HG03066 (cell line): ENCODE measurements at regions not wholly inside any gene's neighbourhood (a gene's known extent, or its start where the extent isn't known, plus 50 kb on each side); places are given as distances from the start of the nearest gene placed in this dataset.

Source experiments
- ATAC-seq: cut with Tn5 transposase; IDR thresholded peaks from one replicate; pipeline ENCODE4 v1.9.1; 2021; ENCODE audit warnings: low read depth; ENCODE audit not compliant: unreplicated experiment

DNA sequence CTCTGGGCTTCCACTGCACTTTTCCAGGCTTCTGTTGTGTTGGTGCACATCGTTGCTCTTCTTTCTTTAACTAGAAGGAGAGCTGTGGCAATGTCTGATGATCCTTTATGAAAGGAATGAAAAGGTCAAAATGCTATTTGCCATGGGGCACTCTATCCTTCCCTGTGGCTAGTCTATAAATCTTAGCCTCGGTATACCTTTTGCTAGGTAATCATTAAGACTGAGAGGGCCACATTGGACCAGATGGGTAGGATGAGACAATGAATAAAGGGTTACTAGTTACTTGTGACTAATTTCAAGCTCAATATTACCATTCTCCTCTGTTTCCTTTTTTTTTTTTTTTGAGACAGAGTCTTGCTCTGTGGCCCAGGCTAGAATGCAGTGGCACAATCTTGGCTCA, 89.4 kb upstream of the C1orf87 start:
- no peak for ATAC-seq

DNA sequence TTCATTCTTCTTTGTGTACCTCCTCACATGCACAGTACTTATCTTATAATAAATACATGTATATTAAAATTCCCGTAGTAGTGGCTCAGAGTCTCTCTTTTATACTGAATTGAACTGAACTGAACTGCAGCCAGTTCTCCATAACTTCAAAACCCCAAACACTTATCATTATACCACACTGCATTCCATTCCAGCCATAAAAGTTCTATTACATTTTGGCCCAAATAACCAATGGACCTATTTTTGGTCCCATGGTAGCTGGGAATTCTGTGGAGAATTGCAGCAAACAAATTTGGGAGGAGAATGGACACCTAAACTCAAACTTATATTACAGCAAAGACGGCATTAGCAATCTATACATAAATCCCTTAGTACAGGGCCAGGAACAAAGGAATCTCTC, 86.6 kb upstream of the C1orf87 start:
- no peak for ATAC-seq

DNA sequence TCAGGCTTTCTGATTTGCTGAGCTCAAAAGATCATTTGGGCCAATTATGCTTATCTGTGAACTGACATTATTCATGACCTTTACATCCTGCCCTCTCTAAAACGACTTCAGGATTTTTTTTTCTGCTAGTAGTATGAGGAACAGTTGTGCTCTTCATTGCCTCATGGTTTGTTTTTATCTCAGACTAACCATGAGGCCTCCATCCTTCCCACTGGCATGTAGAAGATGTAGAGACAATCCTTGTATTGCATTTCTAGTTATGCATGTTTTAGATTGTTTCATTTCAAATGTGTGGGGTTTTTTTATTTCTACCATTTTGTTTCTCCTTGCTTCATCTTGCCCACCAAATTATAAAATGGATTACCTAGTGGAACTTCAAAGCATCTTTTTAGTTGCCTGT, 82.8 kb upstream of the C1orf87 start:
- no peak for ATAC-seq

DNA sequence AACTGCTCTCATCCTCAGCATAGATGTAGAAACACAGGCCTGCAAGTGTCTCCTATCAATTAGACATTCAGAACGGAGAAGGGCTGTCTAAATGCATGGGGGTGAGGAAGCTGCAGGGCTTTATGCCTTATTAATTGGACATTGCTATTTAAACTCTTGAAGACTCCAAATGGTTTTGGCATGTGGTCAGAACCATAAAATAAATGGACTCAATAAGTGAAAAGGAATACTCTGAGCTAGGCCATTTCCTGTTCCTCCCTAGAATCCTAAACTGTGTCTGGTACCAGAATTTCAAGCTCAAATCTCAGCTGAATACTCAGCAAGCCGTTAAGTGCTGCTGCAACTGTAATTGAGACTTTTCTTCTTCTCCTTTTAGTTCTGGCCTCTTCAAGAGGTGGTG, 80.4 kb upstream of the C1orf87 start:
- ATAC-seq, result no peak

DNA sequence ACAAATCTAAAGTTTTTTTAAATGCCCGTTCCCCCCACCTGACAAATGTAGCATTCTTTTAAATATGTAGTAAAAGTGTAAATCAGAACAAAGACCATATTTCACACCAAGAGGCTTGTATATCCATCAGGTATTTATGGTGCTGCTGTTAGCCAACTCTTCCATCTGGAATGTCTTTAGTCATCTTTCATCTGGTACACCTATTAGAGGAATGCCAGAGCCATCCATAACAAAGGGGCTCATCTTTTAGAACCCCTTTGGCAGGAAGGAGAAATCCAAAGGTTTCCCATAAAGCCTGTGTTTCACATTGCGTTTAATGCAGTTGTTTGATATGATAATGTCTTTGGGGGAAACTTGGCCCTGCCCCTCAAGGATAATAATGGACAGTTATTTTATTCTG, 79.3 kb upstream of the C1orf87 start:
- ATAC-seq, result no peak

DNA sequence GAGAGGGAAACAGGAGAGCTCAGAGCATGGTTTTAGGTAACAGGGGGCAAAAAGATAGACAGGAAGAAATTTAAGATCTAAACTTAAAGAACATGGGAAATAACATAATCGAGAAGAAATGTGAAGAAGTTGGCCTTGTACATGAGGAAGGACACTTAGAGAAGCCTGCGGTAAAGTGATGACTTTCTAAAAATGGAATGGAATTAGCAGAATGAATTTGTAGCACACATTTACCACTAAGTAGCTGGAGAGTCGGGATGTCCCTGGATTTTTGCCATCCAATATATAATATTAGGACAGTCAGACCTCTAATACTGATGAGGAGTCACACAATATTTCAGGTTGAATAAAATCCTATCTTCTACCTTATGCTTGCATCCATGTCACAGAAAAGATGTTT, 77.7 kb upstream of the C1orf87 start:
- ATAC-seq, result no peak

DNA sequence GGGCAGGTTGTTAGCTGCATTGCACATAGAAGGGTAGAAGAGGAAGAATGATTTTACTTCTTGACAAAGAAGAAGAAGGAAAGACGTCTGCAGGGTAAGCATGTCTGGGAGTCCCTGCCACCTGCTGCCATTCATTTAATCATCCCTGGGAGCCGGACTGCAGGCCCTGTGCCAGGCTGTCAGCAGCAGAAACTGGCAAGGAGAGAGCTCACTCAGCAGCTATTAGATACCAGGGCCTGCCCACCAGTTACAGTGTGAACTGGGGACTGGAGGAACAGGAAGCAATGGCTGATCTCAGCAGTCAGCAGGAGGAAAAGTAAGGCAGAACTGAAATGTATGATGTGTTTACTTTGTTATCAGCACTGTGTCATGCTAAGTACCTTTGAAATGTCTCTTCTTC, 75.7 kb upstream of the C1orf87 start:
- ATAC-seq, result no peak

DNA sequence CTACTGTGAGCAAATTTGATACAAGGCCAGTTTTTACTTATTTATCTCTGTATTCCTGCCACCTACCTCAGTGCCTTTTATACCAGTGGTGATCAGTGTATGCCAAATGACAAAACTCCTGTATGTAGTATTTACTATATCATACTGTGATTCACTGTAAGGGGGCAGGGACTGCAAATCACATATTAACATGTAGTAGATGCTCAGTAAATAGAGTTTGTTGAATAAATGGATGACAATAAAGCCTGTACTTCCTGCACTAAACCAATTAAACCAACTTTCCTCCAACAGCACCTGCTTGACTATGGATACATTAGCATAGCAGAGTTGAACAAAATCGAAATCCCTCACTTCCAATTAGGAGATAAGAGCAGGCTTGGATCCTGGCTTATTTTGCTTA, 73.3 kb upstream of the C1orf87 start:
- ATAC-seq, result no peak

DNA sequence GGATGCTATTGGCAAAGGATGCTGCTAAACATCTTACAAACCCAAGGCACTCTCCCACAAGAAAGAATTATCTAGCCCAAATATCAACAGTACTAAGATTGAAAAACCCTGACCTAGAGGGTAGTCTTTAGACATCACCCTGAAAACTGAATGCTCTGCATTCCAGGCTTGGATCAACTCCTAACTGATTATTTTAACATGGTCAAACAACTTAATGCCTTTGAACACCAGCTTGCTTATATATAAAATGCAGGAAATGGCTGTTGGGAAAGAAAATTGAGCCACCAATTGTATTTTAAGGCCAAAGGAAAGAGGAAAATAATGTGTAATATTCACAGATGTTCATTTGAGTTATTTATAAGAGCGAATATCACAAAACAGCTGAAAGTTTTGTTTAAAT, 72.2 kb upstream of the C1orf87 start:
- ATAC-seq, result no peak

DNA sequence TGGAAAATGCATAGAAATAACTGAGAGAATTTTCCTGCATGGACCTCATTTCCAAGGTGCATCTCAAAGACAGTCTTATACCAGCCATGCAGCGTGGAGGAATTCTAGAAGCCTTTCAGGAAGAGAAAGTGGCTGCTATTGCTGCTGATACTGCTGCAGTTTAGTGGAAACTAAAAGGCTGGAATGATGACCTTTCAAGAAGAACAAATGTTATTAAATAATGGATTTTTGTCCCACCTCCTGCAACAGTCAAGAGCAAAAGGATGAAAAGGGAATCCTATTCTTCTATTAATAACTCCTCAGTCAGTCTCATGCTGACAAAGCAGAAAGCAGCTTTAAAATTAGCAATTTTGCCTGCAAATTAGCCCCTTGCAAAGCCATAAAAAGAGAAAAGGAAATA, 68.2 kb upstream of the C1orf87 start:
- no peak for ATAC-seq

DNA sequence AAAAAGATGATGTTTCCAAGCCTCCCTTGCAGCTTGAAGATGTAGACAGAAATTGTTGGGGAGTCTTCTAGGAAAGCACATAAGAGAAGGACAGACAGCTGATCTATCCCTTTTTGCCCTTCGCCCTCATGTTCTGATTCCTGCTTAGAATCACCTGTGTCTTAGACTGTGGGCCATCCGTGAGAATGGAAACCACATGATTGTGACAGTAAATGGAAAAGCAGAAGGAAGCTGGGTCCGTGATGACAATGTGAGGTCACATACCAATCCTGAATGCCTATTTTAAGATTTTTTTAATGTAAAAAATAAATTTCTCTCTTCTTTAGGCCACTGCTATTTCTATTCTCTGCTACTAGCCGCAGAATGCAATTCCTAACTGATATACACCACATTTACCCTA, 67.7 kb upstream of the C1orf87 start:
- no peak for ATAC-seq

DNA sequence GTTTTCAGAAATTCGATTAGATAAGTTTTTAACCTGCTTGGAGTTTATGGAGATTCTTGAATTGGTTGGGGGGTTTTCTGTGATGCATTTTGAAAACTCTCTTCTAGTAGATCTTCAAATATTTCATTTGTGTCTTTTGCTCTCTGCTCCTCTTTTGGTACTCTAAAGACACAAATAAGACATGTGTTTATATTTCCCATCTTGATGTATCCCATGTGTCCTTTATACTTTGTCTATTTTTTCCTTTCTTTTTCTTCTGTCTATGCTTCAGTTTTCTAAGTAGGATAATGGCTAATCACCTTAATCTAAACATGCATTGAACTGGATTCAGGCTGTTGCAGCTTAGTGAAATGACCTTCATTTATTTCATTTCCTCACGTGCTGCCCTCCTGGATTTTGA, 63.8 kb upstream of the C1orf87 start:
- no peak for ATAC-seq

DNA sequence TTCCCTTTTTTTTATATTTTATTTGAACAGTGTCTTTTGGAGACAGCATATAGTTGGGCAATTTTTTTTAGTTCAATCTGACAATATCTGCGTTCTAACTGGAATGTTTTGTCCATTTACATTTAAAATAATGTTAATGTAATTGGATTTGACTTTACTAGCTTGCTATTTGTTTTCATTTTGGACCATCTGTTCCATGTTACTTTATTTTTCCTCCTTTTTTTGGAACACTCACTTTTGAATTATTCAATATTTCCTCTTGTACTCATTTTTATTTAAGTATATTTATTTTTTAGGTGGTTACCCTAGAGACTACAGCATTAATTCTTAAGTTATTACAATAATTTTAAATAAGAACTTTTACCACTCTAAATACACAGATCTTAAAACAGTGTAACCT, 62.8 kb upstream of the C1orf87 start:
- no peak for ATAC-seq

DNA sequence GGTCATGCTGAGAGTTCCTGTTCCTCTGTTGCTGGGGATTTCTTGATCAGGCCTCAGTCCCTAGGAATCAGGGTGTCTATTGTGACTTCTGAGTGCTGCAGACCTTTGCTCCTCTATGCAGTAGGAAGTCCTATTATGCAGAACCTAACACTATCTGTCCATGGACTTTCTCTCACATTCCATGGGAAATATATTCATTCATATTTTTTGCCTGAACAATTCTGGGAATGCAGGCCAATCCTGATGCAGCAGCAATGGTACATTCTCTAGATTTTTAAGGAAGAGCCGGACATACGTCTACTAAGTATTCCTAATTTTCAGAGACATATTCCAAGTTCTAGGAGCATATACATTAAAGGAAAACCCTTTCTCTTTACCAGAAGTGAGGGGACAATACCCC, 61.1 kb upstream of the C1orf87 start:
- no peak for ATAC-seq

DNA sequence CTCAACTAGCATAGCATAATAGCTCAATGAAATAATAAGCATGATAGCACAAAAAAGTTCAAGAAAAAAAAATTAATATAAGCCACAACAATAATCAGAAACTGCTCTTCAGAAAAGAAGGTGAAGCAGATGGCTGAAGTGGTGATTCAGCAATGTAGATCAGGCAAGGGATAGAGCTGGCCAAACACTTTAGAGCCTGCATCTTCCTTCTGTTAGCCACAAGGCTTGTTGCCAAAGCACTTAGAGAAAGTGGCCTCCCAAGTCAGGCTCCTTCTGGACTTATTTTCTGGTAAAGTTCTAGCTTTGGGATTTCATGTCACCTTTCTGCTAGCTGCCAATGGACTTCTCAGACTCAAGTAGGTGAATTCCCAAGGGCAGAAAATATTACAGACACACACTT, 60.3 kb upstream of the C1orf87 start:
- ATAC-seq, result no peak

DNA sequence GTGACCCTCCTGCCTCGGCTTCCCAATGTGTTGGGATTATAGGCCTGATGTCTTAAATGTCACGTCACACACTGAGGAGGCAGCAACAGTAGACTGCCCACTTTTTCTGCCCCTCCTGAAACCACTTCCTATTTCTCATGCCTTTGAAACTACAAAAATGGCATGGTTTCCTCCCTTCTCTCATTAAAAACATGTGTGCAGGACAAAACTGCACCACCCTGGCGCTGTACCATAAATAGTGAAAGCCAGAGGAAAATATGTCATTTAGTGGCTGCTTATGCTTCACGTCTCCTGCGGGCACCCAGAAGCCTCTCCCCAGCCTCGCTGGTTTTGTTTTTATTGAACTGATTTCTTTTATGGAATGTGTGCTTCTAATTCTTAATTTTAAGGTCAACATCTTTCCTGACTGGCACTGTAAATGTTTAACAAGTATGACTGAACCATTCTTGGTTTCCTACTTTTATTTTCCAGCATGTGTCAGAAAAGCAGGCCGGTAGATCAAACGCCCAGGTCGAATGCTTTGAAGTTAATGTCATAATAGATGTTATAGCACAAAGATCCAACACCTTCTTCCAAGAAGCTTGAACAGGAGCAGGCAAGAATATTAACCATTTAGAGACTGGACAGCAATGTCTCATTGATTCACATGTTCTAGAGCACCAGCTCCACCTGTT, 59.6 kb upstream of the C1orf87 start:
- ATAC-seq, result no peak

DNA sequence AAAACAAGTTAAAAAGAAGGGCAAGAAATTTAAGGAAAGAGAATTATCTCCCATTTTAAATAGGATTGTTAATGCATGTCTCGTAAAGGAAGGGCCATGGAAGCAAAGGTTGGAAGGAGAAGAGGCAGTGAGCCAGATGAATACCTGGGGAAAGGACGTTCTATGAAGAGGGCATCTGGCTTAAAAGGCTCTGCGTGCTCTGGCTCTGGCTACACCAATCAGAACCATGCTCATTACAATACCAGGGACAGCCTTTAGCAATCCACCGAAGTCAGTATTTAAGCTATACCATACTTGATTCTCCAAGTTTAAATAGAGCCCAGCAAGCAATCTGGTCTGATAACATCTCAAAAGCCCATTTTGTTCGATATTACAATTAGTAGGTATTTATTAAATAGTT, 58.5 kb upstream of the C1orf87 start:
- ATAC-seq, result no peak

DNA sequence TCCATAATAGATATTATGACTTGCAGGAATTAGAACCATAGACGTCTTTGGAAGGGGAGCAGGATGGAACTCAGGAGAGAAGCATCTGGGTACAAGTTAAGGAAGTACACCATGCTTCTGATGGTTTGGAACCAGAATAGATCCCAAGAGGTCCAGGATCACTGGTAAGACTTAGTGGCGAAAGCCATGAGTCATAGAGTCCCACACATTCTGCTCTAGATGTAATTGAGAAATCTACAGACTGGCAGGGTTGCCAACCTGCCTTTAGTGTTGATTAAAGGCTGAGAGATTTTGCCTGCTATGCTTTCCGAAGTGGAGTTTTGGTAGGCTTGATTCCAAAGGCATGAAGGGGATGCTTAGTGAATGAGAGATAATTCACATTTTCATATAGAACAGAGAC, 57.1 kb upstream of the C1orf87 start:
- no peak for ATAC-seq

DNA sequence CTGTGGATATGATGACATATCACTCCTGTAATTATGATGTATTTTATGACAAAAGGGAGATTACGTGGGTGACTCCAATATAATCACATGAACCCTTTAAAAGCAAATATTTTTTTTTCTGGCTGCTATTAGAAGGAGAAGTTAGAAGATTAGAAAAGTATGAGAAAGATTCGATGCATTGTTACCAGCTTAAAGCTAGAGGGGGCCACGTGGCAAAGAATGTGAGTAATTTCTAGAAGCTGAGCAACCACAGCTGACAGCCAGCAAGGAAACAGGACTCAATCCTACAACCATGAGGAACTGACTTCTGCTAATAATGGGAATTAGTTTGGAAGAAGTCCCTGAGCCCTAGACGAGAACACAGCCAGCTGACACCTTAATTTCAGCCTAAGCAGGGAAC, 56.3 kb upstream of the C1orf87 start:
- no peak for ATAC-seq

DNA sequence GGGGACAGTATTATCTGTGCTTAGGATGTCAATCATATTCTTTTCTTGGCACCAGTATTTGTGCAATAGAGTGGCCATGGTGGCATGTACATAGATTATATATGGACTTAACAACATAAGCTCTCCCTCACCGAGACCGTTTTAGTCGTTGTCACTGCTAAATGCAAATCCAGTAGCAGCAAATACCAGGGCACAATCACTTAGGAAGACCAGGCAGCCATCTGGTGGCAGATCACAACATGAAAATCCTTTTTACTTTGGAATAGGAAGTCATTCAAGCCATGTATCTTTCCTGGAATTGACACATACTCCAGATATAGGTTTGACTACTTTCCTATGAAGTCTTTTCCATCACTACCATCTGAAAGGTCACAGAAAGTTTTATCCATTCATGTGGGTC, 53.2 kb upstream of the C1orf87 start:
- no peak for ATAC-seq
